IPS DF 19.7 (cell line): ENCODE measurements at regions not wholly inside any gene's neighbourhood (a gene's known extent, or its start where the extent isn't known, plus 50 kb on each side); places are given as distances from the start of the nearest gene placed in this dataset.
"Not testable (repeated sequence)": the region's sequence is repeated elsewhere in the genome, so short reads cannot be mapped to it uniquely, and the experiment has no call there.

Source experiments
- DNase-seq: peaks from one replicate; pipeline ENCODE4 v3.0.0-alpha.2; 2013; ENCODE audit warnings: low read depth, low spot score

- DNase-seq = no peak
Measured at GRCh38 chr6:139523986-139524385, 149.5 kb upstream of the CITED2 start.

- DNase-seq = no peak
Measured at GRCh38 chr6:139522511-139523220, 148.2 kb upstream of the CITED2 start.

GRCh38 chr6:139521338-139521737 lies 146.9 kb upstream of the CITED2 start:
- DNase-seq = no peak

- no peak for DNase-seq
Measured at GRCh38 chr6:139520321-139520768, 145.9 kb upstream of the CITED2 start.

- DNase-seq = no peak
Measured at GRCh38 chr6:139519571-139520031, 145.2 kb upstream of the CITED2 start.

GRCh38 chr6:139519097-139519496 lies 144.6 kb upstream of the CITED2 start:
- DNase-seq = no peak

GRCh38 chr6:139518556-139519091 lies 144.2 kb upstream of the CITED2 start:
- DNase-seq = no peak

GRCh38 chr6:139517998-139518555 lies 143.6 kb upstream of the CITED2 start:
- not testable (repeated sequence) for DNase-seq

GRCh38 chr6:139515511-139515910 lies 141.1 kb upstream of the CITED2 start:
- DNase-seq = no peak

GRCh38 chr6:139514819-139515218 lies 140.4 kb upstream of the CITED2 start:
- DNase-seq = no peak

GRCh38 chr6:139510040-139510790 lies 135.8 kb upstream of the CITED2 start:
- no peak for DNase-seq

GRCh38 chr6:139509167-139509566 lies 134.7 kb upstream of the CITED2 start:
- DNase-seq = no peak

- DNase-seq = no peak
Measured at GRCh38 chr6:139508576-139508975, 134.1 kb upstream of the CITED2 start.

GRCh38 chr6:139508023-139508422 lies 133.6 kb upstream of the CITED2 start:
- no peak for DNase-seq

- no peak for DNase-seq
Measured at GRCh38 chr6:139500977-139501376, 126.5 kb upstream of the CITED2 start.

- DNase-seq = no peak
Measured at GRCh38 chr6:139498715-139499114, 124.3 kb upstream of the CITED2 start.

GRCh38 chr6:139497345-139497961 lies 123.0 kb upstream of the CITED2 start:
- DNase-seq = no peak

GRCh38 chr6:139496654-139497344 lies 122.4 kb upstream of the CITED2 start:
- no peak for DNase-seq

- no peak for DNase-seq
Measured at GRCh38 chr6:139494376-139494990, 120.0 kb upstream of the CITED2 start.

GRCh38 chr6:139490482-139490881 lies 116.0 kb upstream of the CITED2 start:
- DNase-seq = no peak

- no peak for DNase-seq
Measured at GRCh38 chr6:139486476-139486799, 112.0 kb upstream of the CITED2 start.
